Retina (tissue), 1 donor: ENCODE measurements at regions not wholly inside any gene's neighbourhood (a gene's known extent, or its start where the extent isn't known, plus 50 kb on each side); places are given as distances from the start of the nearest gene placed in this dataset.

ENCODE experiments used
- DNase-seq: peaks from one replicate; pipeline ENCODE4 v3.0.0-alpha.2; 2016

- no peak for DNase-seq
Observed at GRCh38 chr13:74040200-74040599, 94.0 kb downstream of the KLF12 start.

- DNase-seq: no peak
Observed at GRCh38 chr13:74039667-74040066, 94.5 kb downstream of the KLF12 start.

GRCh38 chr13:74039154-74039553 is 95.0 kb downstream of the KLF12 start:
- no peak for DNase-seq

GRCh38 chr13:74037762-74038161 is 96.4 kb downstream of the KLF12 start:
- no peak for DNase-seq

GRCh38 chr13:74036373-74036772 is 97.8 kb downstream of the KLF12 start:
- DNase-seq: no peak

- no peak for DNase-seq
Observed at GRCh38 chr13:74035896-74036295, 98.3 kb downstream of the KLF12 start.

GRCh38 chr13:74032325-74032724 is 101.9 kb downstream of the KLF12 start:
- no peak for DNase-seq

GRCh38 chr13:74027161-74027779 is 106.9 kb downstream of the KLF12 start:
- no peak for DNase-seq

GRCh38 chr13:74026753-74027152 is 107.5 kb downstream of the KLF12 start:
- no peak for DNase-seq

GRCh38 chr13:74025369-74025768 is 108.8 kb downstream of the KLF12 start:
- DNase-seq: no peak

GRCh38 chr13:74024856-74025255 is 109.3 kb downstream of the KLF12 start:
- DNase-seq: no peak

GRCh38 chr13:74024314-74024713 is 109.9 kb downstream of the KLF12 start:
- DNase-seq: no peak

GRCh38 chr13:74023484-74023883 is 110.7 kb downstream of the KLF12 start:
- no peak for DNase-seq

- no peak for DNase-seq
Observed at GRCh38 chr13:74021505-74021904, 112.7 kb downstream of the KLF12 start.

GRCh38 chr13:74018062-74018431 is 116.2 kb downstream of the KLF12 start:
- no peak for DNase-seq

- peak; percentile 20 for DNase-seq
Observed at GRCh38 chr13:74017301-74018061, 116.7 kb downstream of the KLF12 start.

GRCh38 chr13:74015137-74015536 is 119.1 kb downstream of the KLF12 start:
- DNase-seq: no peak

- DNase-seq: no peak
Observed at GRCh38 chr13:74009100-74009668, 125.0 kb downstream of the KLF12 start.

GRCh38 chr13:74006666-74007065 is 127.5 kb downstream of the KLF12 start:
- no peak for DNase-seq

GRCh38 chr13:74005320-74006157 is 128.7 kb downstream of the KLF12 start:
- no peak for DNase-seq

GRCh38 chr13:74004109-74004508 is 130.1 kb downstream of the KLF12 start:
- no peak for DNase-seq

GRCh38 chr13:74003374-74003773 is 130.8 kb downstream of the KLF12 start:
- DNase-seq: no peak

GRCh38 chr13:74000876-74001275 is 133.3 kb downstream of the KLF12 start:
- no peak for DNase-seq
